ENCODE measurements at regions not wholly inside any gene's neighbourhood (a gene's known extent, or its start where the extent isn't known, plus 50 kb on each side); places are given as distances from the start of the nearest gene placed in this dataset.

DNA sequence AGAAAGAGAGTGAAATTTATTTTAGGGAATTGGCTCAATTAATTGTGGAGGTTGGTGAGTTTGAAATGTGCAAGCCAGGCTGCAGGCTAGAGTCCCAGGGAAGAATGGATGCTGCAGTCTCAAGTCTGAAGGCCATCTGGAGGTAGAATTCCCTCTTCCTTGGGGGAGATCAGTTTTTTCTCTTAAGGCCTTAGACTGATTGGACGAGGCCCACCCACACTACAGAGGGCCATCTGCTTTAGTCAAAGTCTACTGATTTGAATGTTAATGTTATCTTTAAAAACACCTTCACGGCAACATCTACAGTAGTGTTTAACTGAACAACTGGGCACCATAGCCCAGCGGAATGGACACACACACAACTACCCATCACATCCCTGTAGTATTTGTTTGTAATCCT is 245.9 kb upstream of the IRF2BP2 start:
- no peak for DNase-seq
- no peaks in the 10 kb centered on the region for H3K36me3 ChIP-seq
- no peaks in the 10 kb centered on the region for H3K27me3 ChIP-seq
- TF ChIP-seq, protein P1, sequence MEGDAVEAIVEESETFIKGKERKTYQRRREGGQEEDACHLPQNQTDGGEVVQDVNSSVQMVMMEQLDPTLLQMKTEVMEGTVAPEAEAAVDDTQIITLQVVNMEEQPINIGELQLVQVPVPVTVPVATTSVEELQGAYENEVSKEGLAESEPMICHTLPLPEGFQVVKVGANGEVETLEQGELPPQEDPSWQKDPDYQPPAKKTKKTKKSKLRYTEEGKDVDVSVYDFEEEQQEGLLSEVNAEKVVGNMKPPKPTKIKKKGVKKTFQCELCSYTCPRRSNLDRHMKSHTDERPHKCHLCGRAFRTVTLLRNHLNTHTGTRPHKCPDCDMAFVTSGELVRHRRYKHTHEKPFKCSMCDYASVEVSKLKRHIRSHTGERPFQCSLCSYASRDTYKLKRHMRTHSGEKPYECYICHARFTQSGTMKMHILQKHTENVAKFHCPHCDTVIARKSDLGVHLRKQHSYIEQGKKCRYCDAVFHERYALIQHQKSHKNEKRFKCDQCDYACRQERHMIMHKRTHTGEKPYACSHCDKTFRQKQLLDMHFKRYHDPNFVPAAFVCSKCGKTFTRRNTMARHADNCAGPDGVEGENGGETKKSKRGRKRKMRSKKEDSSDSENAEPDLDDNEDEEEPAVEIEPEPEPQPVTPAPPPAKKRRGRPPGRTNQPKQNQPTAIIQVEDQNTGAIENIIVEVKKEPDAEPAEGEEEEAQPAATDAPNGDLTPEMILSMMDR (IDR thresholded peaks at IDR 0.05) = no peak
- intact Hi-C loops (cut with DNase I) = no loop called here
- H3K4me1 ChIP-seq = peaks cover 10% of the 10 kb centered on the region
- ATAC-seq = no peak
- H3K9me3 ChIP-seq = no peaks in the 10 kb centered on the region
- H3K27ac ChIP-seq = no peak overlapping the region
- no peak overlapping the region for H3K4me3 ChIP-seq

DNA sequence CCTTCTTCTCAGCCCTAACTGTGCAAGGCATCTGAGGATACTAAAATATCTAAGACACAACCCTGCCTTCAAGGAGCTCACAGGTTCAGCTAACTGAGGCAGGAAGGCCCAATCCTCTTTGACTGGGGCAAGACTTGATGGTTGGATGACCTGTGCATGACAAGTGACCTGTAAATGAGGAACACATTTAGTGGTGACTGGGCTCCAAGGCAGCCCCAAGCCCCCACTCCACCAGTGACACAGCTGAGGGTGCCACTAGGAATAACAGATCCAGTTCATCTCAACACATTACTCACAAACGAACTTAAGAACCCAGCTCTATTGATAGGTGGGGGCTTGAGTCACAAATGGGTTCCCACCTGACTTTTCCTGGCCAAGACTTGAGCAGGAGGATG is 244.7 kb upstream of the IRF2BP2 start:
- no peaks in the 10 kb centered on the region for H3K36me3 ChIP-seq
- H3K9me3 ChIP-seq = no peaks in the 10 kb centered on the region
- intact Hi-C loops (cut with DNase I) = no loop called here
- H3K27ac ChIP-seq = no peak overlapping the region
- ATAC-seq (no peak), DNase-seq (no peak)
- TF ChIP-seq, protein P1 (IDR thresholded peaks at IDR 0.05) = no peak
- no peak overlapping the region for H3K4me3 ChIP-seq
- H3K4me1 ChIP-seq = peaks cover 12% of the 10 kb centered on the region
- no peaks in the 10 kb centered on the region for H3K27me3 ChIP-seq

DNA sequence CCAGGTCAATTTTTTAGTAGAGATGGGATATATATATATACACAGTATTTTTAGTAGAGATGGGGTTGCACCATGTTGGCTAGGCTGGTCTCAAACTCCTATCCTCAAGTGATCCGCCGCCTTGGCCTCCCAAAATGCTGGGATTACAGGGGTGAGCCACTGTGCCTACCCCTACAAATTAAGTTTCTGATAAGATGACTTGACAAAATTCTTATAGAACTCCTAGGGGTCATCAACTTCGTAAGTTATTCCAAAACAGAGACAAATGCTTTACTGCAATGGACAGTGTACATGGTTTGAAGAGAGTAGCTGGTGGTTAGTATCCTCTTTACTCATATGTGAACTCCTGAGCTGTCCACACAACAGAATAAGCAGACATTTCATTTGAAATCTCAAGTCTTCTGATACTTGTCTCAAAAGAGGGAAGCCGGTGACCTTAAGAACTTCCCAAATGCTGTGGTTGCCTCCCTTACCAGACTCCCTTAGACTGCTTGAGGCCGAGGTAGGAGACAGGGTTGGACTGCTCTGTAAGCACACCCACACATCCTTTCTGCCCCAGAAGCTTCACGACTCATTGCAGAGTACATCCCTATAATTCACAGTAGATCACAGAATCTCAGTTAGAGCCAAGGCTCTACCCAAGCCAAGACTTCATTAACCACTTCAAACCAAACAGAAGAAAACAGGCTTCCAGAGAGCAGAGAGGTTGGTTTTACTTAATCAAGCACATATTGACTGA is 244.1 kb upstream of the IRF2BP2 start:
- no peaks in the 10 kb centered on the region for H3K27me3 ChIP-seq
- peak overlapping the region; percentile 34 for H3K27ac ChIP-seq
- intact Hi-C loops (cut with DNase I) = no loop called here
- DNase-seq = no peak
- no peaks in the 10 kb centered on the region for H3K9me3 ChIP-seq
- no peaks in the 10 kb centered on the region for H3K36me3 ChIP-seq
- H3K4me1 ChIP-seq = peaks cover 14% of the 10 kb centered on the region
- ATAC-seq = peak; percentile 82
- TF ChIP-seq, protein P1 (IDR thresholded peaks at IDR 0.05) = no peak
- H3K4me3 ChIP-seq = no peak overlapping the region

DNA sequence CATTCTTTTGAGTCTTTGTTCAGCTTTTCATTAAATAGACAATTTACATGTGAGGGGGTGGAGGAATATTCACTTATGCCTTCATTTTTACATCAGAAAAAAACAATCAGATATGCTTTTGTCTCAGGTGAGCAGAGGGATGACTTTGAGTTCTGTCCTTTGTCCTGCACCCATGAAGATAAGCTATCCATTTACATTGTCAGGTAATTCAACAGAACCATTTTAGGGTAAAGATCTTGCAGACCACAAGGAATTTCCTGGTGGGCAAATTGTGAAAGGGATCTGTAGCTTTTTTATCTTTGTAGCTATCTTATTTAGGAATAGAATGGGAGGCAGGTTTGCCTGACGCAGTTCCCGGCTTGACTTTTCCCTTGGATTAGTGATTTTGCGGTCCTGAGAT is 242.7 kb upstream of the IRF2BP2 start:
- peaks cover 14% of the 10 kb centered on the region for H3K4me1 ChIP-seq
- H3K36me3 ChIP-seq = no peaks in the 10 kb centered on the region
- DNase-seq (no peak), ATAC-seq (no peak)
- no peaks in the 10 kb centered on the region for H3K9me3 ChIP-seq
- TF ChIP-seq, protein P1 (IDR thresholded peaks at IDR 0.05) = no peak
- H3K27ac ChIP-seq = no peak overlapping the region
- intact Hi-C loops (cut with DNase I) = no loop called here
- H3K4me3 ChIP-seq = no peak overlapping the region
- H3K27me3 ChIP-seq = no peaks in the 10 kb centered on the region

DNA sequence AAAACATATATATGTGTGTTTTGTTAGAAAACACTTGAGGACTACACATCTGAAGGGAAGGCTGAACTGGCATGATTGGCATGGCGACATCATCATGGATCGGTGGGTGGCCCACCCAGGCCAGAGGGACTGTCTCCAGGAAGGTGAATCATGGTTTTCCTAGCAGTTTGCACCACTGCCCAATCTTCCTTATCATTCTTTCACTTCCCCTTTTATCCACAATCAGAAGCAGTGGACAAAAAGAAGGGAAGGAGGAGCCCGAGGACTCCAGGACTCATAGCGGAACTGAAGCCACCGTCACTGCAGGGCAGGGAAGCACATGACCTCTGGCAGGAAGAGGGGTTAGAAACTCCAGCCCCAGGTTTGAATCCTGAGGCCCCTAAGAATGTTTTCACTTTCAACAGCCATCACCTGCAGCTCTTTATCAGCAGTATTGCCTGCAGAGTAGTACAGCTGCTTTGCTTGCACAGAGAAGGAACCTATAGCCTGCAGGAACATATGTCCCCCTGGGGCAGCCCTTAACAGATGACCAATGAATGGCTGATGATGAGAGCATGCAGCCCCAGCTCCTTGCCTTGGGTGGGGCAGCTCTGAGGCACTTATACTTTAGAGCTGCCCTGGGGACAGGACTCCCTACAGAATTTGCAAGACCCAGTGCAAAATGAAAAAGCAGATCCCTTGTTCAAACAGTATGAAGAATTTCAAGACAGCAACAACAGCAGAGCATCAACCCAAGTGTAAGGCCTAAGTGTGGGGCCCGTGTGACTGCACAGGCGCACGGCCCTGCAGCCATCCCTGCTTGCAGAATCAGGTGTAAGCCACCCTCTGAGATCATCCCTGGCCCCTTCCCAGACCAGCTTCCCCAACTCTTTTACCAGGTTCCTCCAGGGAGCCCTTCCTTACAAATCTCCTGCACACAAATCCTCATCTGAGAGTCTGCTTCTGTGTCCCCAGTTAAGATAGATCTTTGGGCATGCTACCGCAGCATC is 241.8 kb upstream of the IRF2BP2 start:
- Histone ChIP-seq H3K36me3 (no peaks in the 10 kb centered on the region), H3K4me1 (peaks cover 14% of the 10 kb centered on the region), H3K27me3 (no peaks in the 10 kb centered on the region), H3K27ac (peak overlapping the region; percentile 33), H3K4me3 (no peak overlapping the region), H3K9me3 (no peaks in the 10 kb centered on the region)
- DNase-seq = no peak
- TF ChIP-seq, protein P1 (IDR thresholded peaks at IDR 0.05) = no peak
- ATAC-seq = peak; percentile 79
- intact Hi-C loops (cut with DNase I) = no loop called here
